ENCODE measurements at regions not wholly inside any gene's neighbourhood (a gene's known extent, or its start where the extent isn't known, plus 50 kb on each side); places are given as distances from the start of the nearest gene placed in this dataset.
A peak's percentile ranks its signal among the peaks of the same experiment; 100 is the strongest.

- Histone ChIP-seq H3K23ac (ENCODE audit: low read length) (no peak overlapping the region), H3K4me1 (ENCODE audit: control insufficient read depth in 1 of 2, insufficient read depth in 2 of 2, low read length in 2 of 2) (peaks cover 11 to 17% of the 10 kb centered on the region in 2 experiments), H2BK12ac (ENCODE audit: low read length) (peak overlapping the region; percentile 8), H4K8ac (ENCODE audit: low read depth, low read length) (no peak overlapping the region), H3K79me1 (ENCODE audit: low read length) (peaks cover 3% of the 10 kb centered on the region), H2AFZ (ENCODE audit: insufficient read depth, low read length, poor library complexity) (no peak overlapping the region), H3K27ac (ENCODE audit: low read depth, low read length) (no peak overlapping the region), H2BK120ac (ENCODE audit: insufficient read depth, low read length, poor library complexity) (no peak overlapping the region), H3K14ac (ENCODE audit: low read length) (no peak overlapping the region), H4K91ac (ENCODE audit: low read depth, low read length) (peak overlapping the region; percentile 15), H3K9me3 (ENCODE audit: insufficient read depth, low read depth, low read length) (no peaks in the 10 kb centered on the region), H3K9ac (ENCODE audit: low read length) (no peak overlapping the region), H2AK5ac (ENCODE audit: low read length) (no peak overlapping the region), H3K18ac (ENCODE audit: low read length) (no peak overlapping the region), H3K36me3 (ENCODE audit: control insufficient read depth in 1 of 2, insufficient read depth in 2 of 2, low read length in 2 of 2) (no peaks in the 10 kb centered on the region), H2BK5ac (ENCODE audit: low read depth, low read length, poor library complexity) (no peak overlapping the region), H3K4ac (ENCODE audit: low read depth, low read length) (no peak overlapping the region), H3K4me3 (ENCODE audit: low read depth, low read length) (no peak overlapping the region), H3K79me2 (ENCODE audit: control insufficient read depth, insufficient read depth, low read length, poor library complexity) (no peaks in the 10 kb centered on the region), H3K27me3 (ENCODE audit: insufficient read depth, low read length) (no peaks in the 10 kb centered on the region), H3K4me2 (ENCODE audit: low read length) (no peak overlapping the region), H4K12ac (ENCODE audit: low read depth, low read length) (no peak overlapping the region)
- DNase-seq: no peak
- no CpG with 5 or more reads among the region's 11 CpGs for WGBS (ENCODE audit: extremely low coverage, insufficient coverage, insufficient read length)
Measured at GRCh38 chr20:50309280-50309763, 118.7 kb downstream of the CEBPB start.

GRCh38 chr20:50309764-50310672, 119.4 kb downstream of the CEBPB start:
- Histone ChIP-seq H3K4ac (ENCODE audit: low read depth, low read length) (no peak overlapping the region), H3K18ac (ENCODE audit: low read length) (no peak overlapping the region), H3K79me1 (ENCODE audit: low read length) (peaks cover 3% of the 10 kb centered on the region), H2AK5ac (ENCODE audit: low read length) (peak overlapping the region; percentile 9), H3K4me2 (ENCODE audit: low read length) (no peak overlapping the region), H3K4me3 (ENCODE audit: low read depth, low read length) (no peak overlapping the region), H2BK5ac (ENCODE audit: low read depth, low read length, poor library complexity) (no peak overlapping the region), H3K9me3 (ENCODE audit: insufficient read depth, low read depth, low read length) (no peaks in the 10 kb centered on the region), H3K36me3 (ENCODE audit: control insufficient read depth in 1 of 2, insufficient read depth in 2 of 2, low read length in 2 of 2) (no peaks in the 10 kb centered on the region), H4K91ac (ENCODE audit: low read depth, low read length) (peak overlapping the region; percentile 15), H3K23ac (ENCODE audit: low read length) (no peak overlapping the region), H3K9ac (ENCODE audit: low read length) (no peak overlapping the region), H4K8ac (ENCODE audit: low read depth, low read length) (no peak overlapping the region), H3K4me1 (ENCODE audit: control insufficient read depth in 1 of 2, insufficient read depth in 2 of 2, low read length in 2 of 2) (peaks cover 11 to 17% of the 10 kb centered on the region in 2 experiments), H2BK12ac (ENCODE audit: low read length) (peak overlapping the region; percentile 8), H3K27me3 (ENCODE audit: insufficient read depth, low read length) (no peaks in the 10 kb centered on the region), H3K14ac (ENCODE audit: low read length) (no peak overlapping the region), H2AFZ (ENCODE audit: insufficient read depth, low read length, poor library complexity) (no peak overlapping the region), H2BK120ac (ENCODE audit: insufficient read depth, low read length, poor library complexity) (no peak overlapping the region), H3K79me2 (ENCODE audit: control insufficient read depth, insufficient read depth, low read length, poor library complexity) (no peaks in the 10 kb centered on the region), H4K12ac (ENCODE audit: low read depth, low read length) (no peak overlapping the region), H3K27ac (ENCODE audit: low read depth, low read length) (no peak overlapping the region)
- WGBS (ENCODE audit: extremely low coverage, insufficient coverage, insufficient read length): no CpG with 5 or more reads among the region's 20 CpGs
- no peak for DNase-seq

GRCh38 chr20:50310673-50311051, 120.0 kb downstream of the CEBPB start:
- no peak overlapping the region for H2AFZ ChIP-seq (ENCODE audit: insufficient read depth, low read length, poor library complexity)
- H2BK120ac ChIP-seq (ENCODE audit: insufficient read depth, low read length, poor library complexity): no peak overlapping the region
- H4K91ac ChIP-seq (ENCODE audit: low read depth, low read length): no peak overlapping the region
- H3K79me2 ChIP-seq (ENCODE audit: control insufficient read depth, insufficient read depth, low read length, poor library complexity): no peaks in the 10 kb centered on the region
- H3K79me1 ChIP-seq (ENCODE audit: low read length): peaks cover 3% of the 10 kb centered on the region
- H3K4me3 ChIP-seq (ENCODE audit: low read depth, low read length): no peak overlapping the region
- no peak overlapping the region for H3K4ac ChIP-seq (ENCODE audit: low read depth, low read length)
- H4K8ac ChIP-seq (ENCODE audit: low read depth, low read length): no peak overlapping the region
- H3K4me1 ChIP-seq (ENCODE audit: control insufficient read depth in 1 of 2, insufficient read depth in 2 of 2, low read length in 2 of 2): peaks cover 8 to 12% of the 10 kb centered on the region in 2 experiments
- no peak overlapping the region for H3K14ac ChIP-seq (ENCODE audit: low read length)
- no peak overlapping the region for H3K18ac ChIP-seq (ENCODE audit: low read length)
- no peaks in the 10 kb centered on the region for H3K36me3 ChIP-seq (ENCODE audit: control insufficient read depth in 1 of 2, insufficient read depth in 2 of 2, low read length in 2 of 2)
- no peaks in the 10 kb centered on the region for H3K27me3 ChIP-seq (ENCODE audit: insufficient read depth, low read length)
- no peak overlapping the region for H3K4me2 ChIP-seq (ENCODE audit: low read length)
- H3K9ac ChIP-seq (ENCODE audit: low read length): no peak overlapping the region
- H3K23ac ChIP-seq (ENCODE audit: low read length): no peak overlapping the region
- no peak for DNase-seq
- no peak overlapping the region for H4K12ac ChIP-seq (ENCODE audit: low read depth, low read length)
- WGBS (ENCODE audit: extremely low coverage, insufficient coverage, insufficient read length): no CpG with 5 or more reads among the region's 10 CpGs
- H2BK12ac ChIP-seq (ENCODE audit: low read length): no peak overlapping the region
- H2BK5ac ChIP-seq (ENCODE audit: low read depth, low read length, poor library complexity): no peak overlapping the region
- no peaks in the 10 kb centered on the region for H3K9me3 ChIP-seq (ENCODE audit: insufficient read depth, low read depth, low read length)
- no peak overlapping the region for H2AK5ac ChIP-seq (ENCODE audit: low read length)
- H3K27ac ChIP-seq (ENCODE audit: low read depth, low read length): no peak overlapping the region

GRCh38 chr20:50311308-50312001, 120.8 kb downstream of the CEBPB start:
- H2AFZ ChIP-seq (ENCODE audit: insufficient read depth, low read length, poor library complexity): no peak overlapping the region
- H3K4me1 ChIP-seq (ENCODE audit: control insufficient read depth in 1 of 2, insufficient read depth in 2 of 2, low read length in 2 of 2): peaks cover 3 to 5% of the 10 kb centered on the region in 2 experiments
- peak in 1 of 2 donors; percentile 51 for DNase-seq
- no peak overlapping the region for H3K18ac ChIP-seq (ENCODE audit: low read length)
- H3K79me2 ChIP-seq (ENCODE audit: control insufficient read depth, insufficient read depth, low read length, poor library complexity): no peaks in the 10 kb centered on the region
- no peak overlapping the region for H4K8ac ChIP-seq (ENCODE audit: low read depth, low read length)
- H4K12ac ChIP-seq (ENCODE audit: low read depth, low read length): no peak overlapping the region
- peaks cover 3% of the 10 kb centered on the region for H3K79me1 ChIP-seq (ENCODE audit: low read length)
- H3K4ac ChIP-seq (ENCODE audit: low read depth, low read length): no peak overlapping the region
- no peak overlapping the region for H3K14ac ChIP-seq (ENCODE audit: low read length)
- no peaks in the 10 kb centered on the region for H3K9me3 ChIP-seq (ENCODE audit: insufficient read depth, low read depth, low read length)
- H3K27me3 ChIP-seq (ENCODE audit: insufficient read depth, low read length): no peaks in the 10 kb centered on the region
- no peak overlapping the region for H4K91ac ChIP-seq (ENCODE audit: low read depth, low read length)
- H2BK12ac ChIP-seq (ENCODE audit: low read length): no peak overlapping the region
- H2BK5ac ChIP-seq (ENCODE audit: low read depth, low read length, poor library complexity): no peak overlapping the region
- H3K9ac ChIP-seq (ENCODE audit: low read length): no peak overlapping the region
- H2BK120ac ChIP-seq (ENCODE audit: insufficient read depth, low read length, poor library complexity): peak overlapping the region; percentile 15
- H2AK5ac ChIP-seq (ENCODE audit: low read length): no peak overlapping the region
- no peaks in the 10 kb centered on the region for H3K36me3 ChIP-seq (ENCODE audit: control insufficient read depth in 1 of 2, insufficient read depth in 2 of 2, low read length in 2 of 2)
- no CpG with 5 or more reads among the region's 12 CpGs for WGBS (ENCODE audit: extremely low coverage, insufficient coverage, insufficient read length)
- H3K4me3 ChIP-seq (ENCODE audit: low read depth, low read length): no peak overlapping the region
- no peak overlapping the region for H3K27ac ChIP-seq (ENCODE audit: low read depth, low read length)
- H3K23ac ChIP-seq (ENCODE audit: low read length): no peak overlapping the region
- no peak overlapping the region for H3K4me2 ChIP-seq (ENCODE audit: low read length)
